Gastroesophageal sphincter (tissue), 4 donors: ENCODE measurements at regions not wholly inside any gene's neighbourhood (a gene's known extent, or its start where the extent isn't known, plus 50 kb on each side); places are given as distances from the start of the nearest gene placed in this dataset.

Source experiments
- ATAC-seq: fragments of 150-250 bp; one replicate; pipeline ENCODE4 v1.9.1; 2016; ENCODE audit warnings: mild to moderate bottlenecking, moderate library complexity
- H3K27ac ChIP-seq, 4 donors: fragments of 200-600 bp; sonication (generic) in 3 of 4; 1 replicate in 3 of 4; 2 replicates in 1 of 4; pipeline ENCODE4 v1.5.1; 2016 to 2019
- H3K27me3 ChIP-seq: fragments of 200-600 bp; sonication (generic); one replicate; pipeline ENCODE4 v1.5.1; 2019
- H3K36me3 ChIP-seq, 2 donors: fragments of 200-600 bp; sonication (generic); one replicate each; pipeline ENCODE4 v1.5.1; 2019; ENCODE audit warnings: control low read depth in 1 of 2
- H3K4me1 ChIP-seq, 3 donors: fragments of 200-600 bp; sonication (generic); 1 replicate in 2 of 3; 2 replicates in 1 of 3; pipeline ENCODE4 v1.5.1; 2016 to 2019; ENCODE audit warnings: control low read depth in 2 of 3
- H3K4me3 ChIP-seq, 2 donors: fragments of 200-600 bp; sonication (generic); one replicate each; pipeline ENCODE4 v1.5.1; 2019; ENCODE audit warnings: mild to moderate bottlenecking in 1 of 2, moderate library complexity in 1 of 2
- H3K9me3 ChIP-seq, 3 donors: fragments of 200-600 bp; sonication (generic); one replicate each; pipeline ENCODE4 v1.5.1; 2017 to 2019; ENCODE audit warnings: control low read depth in 2 of 3
- EP300 ChIP-seq: sonication (generic); formaldehyde crosslinking; IDR thresholded peaks from one replicate; pipeline ENCODE4 v1.6.1; 2017; ENCODE audit warnings: antibody characterized with exemption, mild to moderate bottlenecking
- POLR2A ChIP-seq, 2 donors: fragments of 450-650 bp; IDR thresholded peaks; one replicate each; pipeline ENCODE4 v1.6.1; 2017; ENCODE audit warnings: antibody characterized with exemption in 2 of 2, mild to moderate bottlenecking in 2 of 2, moderate library complexity in 1 of 2
- POLR2AphosphoS5 ChIP-seq: sonication (generic); formaldehyde crosslinking; IDR thresholded peaks from one replicate; pipeline ENCODE4 v1.6.1; 2017; ENCODE audit warnings: antibody characterized with exemption
- WGBS, 2 donors: methylation state at CpG; one replicate each; pipeline ENCODE4 v1.1.5; 2018; ENCODE audit warnings: low coverage in 1 of 2; 5-methylcytosine and 5-hydroxymethylcytosine counted together
- TF ChIP-seq, protein P1 (sequence below), 4 experiments: fragments of 200-600 bp in 2 of 4; fragments of 450-650 bp in 2 of 4; sonication (generic) in 1 of 4; IDR thresholded peaks; one replicate each; pipeline ENCODE4 v1.5.1; 2017 to 2019; ENCODE audit warnings: antibody characterized with exemption in 4 of 4, mild to moderate bottlenecking in 2 of 4, moderate library complexity in 2 of 4

DNA sequence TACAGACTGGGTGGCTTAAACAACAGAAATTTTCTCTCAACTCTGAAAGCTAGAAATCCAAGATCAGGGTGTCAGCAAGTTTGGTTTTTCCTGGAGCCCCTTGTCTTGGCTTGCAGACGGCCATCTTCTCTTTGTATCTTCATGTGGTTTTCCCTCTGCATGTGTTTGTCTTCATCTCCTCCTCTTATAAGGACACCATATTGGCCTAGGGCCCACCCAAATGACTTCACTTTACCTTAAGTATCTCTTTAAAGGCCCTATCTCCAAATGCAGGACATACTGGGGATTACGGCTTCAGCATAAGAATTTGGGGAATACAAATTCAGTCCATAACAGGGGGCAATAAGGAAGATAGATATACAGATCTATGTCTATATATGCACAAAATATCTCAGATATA lies 187.9 kb downstream of the MTCL1 start:
- H3K27me3 ChIP-seq = no peaks in the 10 kb centered on the region
- no peak overlapping the region for H3K4me3 ChIP-seq
- no peak for ATAC-seq
- H3K4me1 ChIP-seq = no peaks in the 10 kb centered on the region
- no peaks in the 10 kb centered on the region for H3K36me3 ChIP-seq
- WGBS, 2 donors = 83% methylated on average over 2 of the region's 2 CpGs
- H3K9me3 ChIP-seq = peaks cover 0 to 10% (median 0%) of the 10 kb centered on the region in 3 donors
- no peak overlapping the region for H3K27ac ChIP-seq
- TF ChIP-seq, protein P1, sequence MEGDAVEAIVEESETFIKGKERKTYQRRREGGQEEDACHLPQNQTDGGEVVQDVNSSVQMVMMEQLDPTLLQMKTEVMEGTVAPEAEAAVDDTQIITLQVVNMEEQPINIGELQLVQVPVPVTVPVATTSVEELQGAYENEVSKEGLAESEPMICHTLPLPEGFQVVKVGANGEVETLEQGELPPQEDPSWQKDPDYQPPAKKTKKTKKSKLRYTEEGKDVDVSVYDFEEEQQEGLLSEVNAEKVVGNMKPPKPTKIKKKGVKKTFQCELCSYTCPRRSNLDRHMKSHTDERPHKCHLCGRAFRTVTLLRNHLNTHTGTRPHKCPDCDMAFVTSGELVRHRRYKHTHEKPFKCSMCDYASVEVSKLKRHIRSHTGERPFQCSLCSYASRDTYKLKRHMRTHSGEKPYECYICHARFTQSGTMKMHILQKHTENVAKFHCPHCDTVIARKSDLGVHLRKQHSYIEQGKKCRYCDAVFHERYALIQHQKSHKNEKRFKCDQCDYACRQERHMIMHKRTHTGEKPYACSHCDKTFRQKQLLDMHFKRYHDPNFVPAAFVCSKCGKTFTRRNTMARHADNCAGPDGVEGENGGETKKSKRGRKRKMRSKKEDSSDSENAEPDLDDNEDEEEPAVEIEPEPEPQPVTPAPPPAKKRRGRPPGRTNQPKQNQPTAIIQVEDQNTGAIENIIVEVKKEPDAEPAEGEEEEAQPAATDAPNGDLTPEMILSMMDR (IDR thresholded peaks at IDR 0.05) = no peak
- TF ChIP-seq EP300 = no peak
- no peak for TF ChIP-seq POLR2A (IDR thresholded peaks at IDR 0.05)
- no peak for TF ChIP-seq POLR2AphosphoS5

GRCh38 chr18:8893628-8894231 lies 188.4 kb downstream of the MTCL1 start:
- Histone ChIP-seq H3K27ac (no peak overlapping the region), H3K9me3 (peaks cover 0 to 7% (median 0%) of the 10 kb centered on the region in 3 donors), H3K4me1 (no peaks in the 10 kb centered on the region), H3K4me3 (no peak overlapping the region), H3K27me3 (no peaks in the 10 kb centered on the region), H3K36me3 (no peaks in the 10 kb centered on the region)
- TF ChIP-seq POLR2AphosphoS5 = no peak
- TF ChIP-seq, protein P1 (IDR thresholded peaks at IDR 0.05) = no peak
- no peak for TF ChIP-seq EP300
- TF ChIP-seq POLR2A (IDR thresholded peaks at IDR 0.05) = no peak
- no peak for ATAC-seq
- 37 to 39% methylated on average over 2 of the region's 2 CpGs for WGBS, 2 donors

GRCh38 chr18:8894823-8895222 lies 189.5 kb downstream of the MTCL1 start:
- WGBS, 2 donors = 87 to 88% methylated on average over 3 of the region's 3 CpGs
- ATAC-seq = no peak
- TF ChIP-seq, protein P1 (IDR thresholded peaks at IDR 0.05) = no peak
- no peak for TF ChIP-seq EP300
- TF ChIP-seq POLR2AphosphoS5 = no peak
- TF ChIP-seq POLR2A (IDR thresholded peaks at IDR 0.05) = no peak

GRCh38 chr18:8895341-8895740 lies 190.0 kb downstream of the MTCL1 start:
- H3K27me3 ChIP-seq = no peaks in the 10 kb centered on the region
- H3K4me1 ChIP-seq = no peaks in the 10 kb centered on the region
- H3K9me3 ChIP-seq = no peaks in the 10 kb centered on the region
- H3K4me3 ChIP-seq = no peak overlapping the region
- TF ChIP-seq, protein P1 (IDR thresholded peaks at IDR 0.05) = no peak
- TF ChIP-seq EP300 = no peak
- TF ChIP-seq POLR2AphosphoS5 = no peak
- TF ChIP-seq POLR2A (IDR thresholded peaks at IDR 0.05) = no peak
- 80 to 100% methylated on average over 1 of the region's 1 CpG for WGBS, 2 donors
- H3K27ac ChIP-seq = no peak overlapping the region
- no peak for ATAC-seq
- no peaks in the 10 kb centered on the region for H3K36me3 ChIP-seq

More at GRCh38 chr18:8894823-8895222, 189.5 kb downstream of the MTCL1 start:
- H3K27ac ChIP-seq = no peak overlapping the region
- no peaks in the 10 kb centered on the region for H3K9me3 ChIP-seq
- no peaks in the 10 kb centered on the region for H3K4me1 ChIP-seq
- no peak overlapping the region for H3K4me3 ChIP-seq
- H3K36me3 ChIP-seq = no peaks in the 10 kb centered on the region
- H3K27me3 ChIP-seq = no peaks in the 10 kb centered on the region

- WGBS, 2 donors = 29 to 60% methylated on average over 1 to 2 of the region's 2 CpGs
- no peak for TF ChIP-seq POLR2AphosphoS5
- no peak for TF ChIP-seq EP300
- no peak for TF ChIP-seq POLR2A (IDR thresholded peaks at IDR 0.05)
- TF ChIP-seq, protein P1 (IDR thresholded peaks at IDR 0.05) = no peak
- no peaks in the 10 kb centered on the region for H3K4me1 ChIP-seq
- H3K27ac ChIP-seq = no peak overlapping the region
- H3K4me3 ChIP-seq = no peak overlapping the region
- H3K36me3 ChIP-seq = no peaks in the 10 kb centered on the region
- no peaks in the 10 kb centered on the region for H3K27me3 ChIP-seq
- H3K9me3 ChIP-seq = no peaks in the 10 kb centered on the region
- ATAC-seq = no peak
Observed at GRCh38 chr18:8895987-8896619, 190.7 kb downstream of the MTCL1 start.
